ENCODE measurements at regions not wholly inside any gene's neighbourhood (a gene's known extent, or its start where the extent isn't known, plus 50 kb on each side); places are given as distances from the start of the nearest gene placed in this dataset.

GRCh38 chr6:6900569-6901204, 207.1 kb upstream of the RREB1 start:
- TF ChIP-seq, protein P1, sequence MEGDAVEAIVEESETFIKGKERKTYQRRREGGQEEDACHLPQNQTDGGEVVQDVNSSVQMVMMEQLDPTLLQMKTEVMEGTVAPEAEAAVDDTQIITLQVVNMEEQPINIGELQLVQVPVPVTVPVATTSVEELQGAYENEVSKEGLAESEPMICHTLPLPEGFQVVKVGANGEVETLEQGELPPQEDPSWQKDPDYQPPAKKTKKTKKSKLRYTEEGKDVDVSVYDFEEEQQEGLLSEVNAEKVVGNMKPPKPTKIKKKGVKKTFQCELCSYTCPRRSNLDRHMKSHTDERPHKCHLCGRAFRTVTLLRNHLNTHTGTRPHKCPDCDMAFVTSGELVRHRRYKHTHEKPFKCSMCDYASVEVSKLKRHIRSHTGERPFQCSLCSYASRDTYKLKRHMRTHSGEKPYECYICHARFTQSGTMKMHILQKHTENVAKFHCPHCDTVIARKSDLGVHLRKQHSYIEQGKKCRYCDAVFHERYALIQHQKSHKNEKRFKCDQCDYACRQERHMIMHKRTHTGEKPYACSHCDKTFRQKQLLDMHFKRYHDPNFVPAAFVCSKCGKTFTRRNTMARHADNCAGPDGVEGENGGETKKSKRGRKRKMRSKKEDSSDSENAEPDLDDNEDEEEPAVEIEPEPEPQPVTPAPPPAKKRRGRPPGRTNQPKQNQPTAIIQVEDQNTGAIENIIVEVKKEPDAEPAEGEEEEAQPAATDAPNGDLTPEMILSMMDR (IDR thresholded peaks at IDR 0.05; ENCODE audit: poor library complexity) = no peak
- TF ChIP-seq EZH2 (IDR thresholded peaks at IDR 0.05; ENCODE audit: borderline replicate concordance) (no peak), EZH2phosphoT487 (IDR thresholded peaks at IDR 0.05; ENCODE audit: low read depth, severe bottlenecking, unreplicated experiment) (no peak)
